DOHH2 (cell line): ENCODE measurements at regions not wholly inside any gene's neighbourhood (a gene's known extent, or its start where the extent isn't known, plus 50 kb on each side); places are given as distances from the start of the nearest gene placed in this dataset.

Experiments used
- EZH2phosphoT487 ChIP-seq: fragments of 200-600 bp; sonication (generic); IDR thresholded peaks from 2 replicates; pipeline ENCODE4 v1.6.1; 2017; ENCODE audit warnings: borderline replicate concordance, mild to moderate bottlenecking, antibody characterized with exemption, low read length, moderate library complexity, mixed read lengths
- TF ChIP-seq, protein P1 (sequence below): fragments of 200-600 bp; sonication (generic); IDR thresholded peaks from one replicate; pipeline ENCODE4 v1.5.1; 2014; ENCODE audit warnings: antibody characterized with exemption, mild to moderate bottlenecking, low read depth, low read length; ENCODE audit not compliant: poor library complexity, severe bottlenecking

DNA sequence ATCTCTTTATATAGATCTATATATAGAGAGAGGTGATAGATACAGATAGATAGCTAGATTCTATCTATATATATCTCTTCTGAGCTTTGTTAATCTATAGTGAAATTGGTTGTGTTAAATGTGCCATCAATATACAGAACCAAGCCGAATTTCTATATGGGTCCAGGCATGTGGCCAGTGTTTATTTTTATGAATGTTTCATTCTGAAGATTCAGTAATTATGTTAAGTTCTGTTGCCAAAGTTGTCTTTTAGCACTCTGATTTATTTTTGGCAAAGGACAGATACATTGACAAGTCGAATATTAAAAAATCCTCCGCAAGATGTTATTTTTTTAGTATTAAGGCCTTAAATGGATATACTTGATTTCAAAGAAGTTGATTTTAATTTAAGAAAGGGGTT lies 190.4 kb upstream of the HTR2A start:
- TF ChIP-seq, protein P1, sequence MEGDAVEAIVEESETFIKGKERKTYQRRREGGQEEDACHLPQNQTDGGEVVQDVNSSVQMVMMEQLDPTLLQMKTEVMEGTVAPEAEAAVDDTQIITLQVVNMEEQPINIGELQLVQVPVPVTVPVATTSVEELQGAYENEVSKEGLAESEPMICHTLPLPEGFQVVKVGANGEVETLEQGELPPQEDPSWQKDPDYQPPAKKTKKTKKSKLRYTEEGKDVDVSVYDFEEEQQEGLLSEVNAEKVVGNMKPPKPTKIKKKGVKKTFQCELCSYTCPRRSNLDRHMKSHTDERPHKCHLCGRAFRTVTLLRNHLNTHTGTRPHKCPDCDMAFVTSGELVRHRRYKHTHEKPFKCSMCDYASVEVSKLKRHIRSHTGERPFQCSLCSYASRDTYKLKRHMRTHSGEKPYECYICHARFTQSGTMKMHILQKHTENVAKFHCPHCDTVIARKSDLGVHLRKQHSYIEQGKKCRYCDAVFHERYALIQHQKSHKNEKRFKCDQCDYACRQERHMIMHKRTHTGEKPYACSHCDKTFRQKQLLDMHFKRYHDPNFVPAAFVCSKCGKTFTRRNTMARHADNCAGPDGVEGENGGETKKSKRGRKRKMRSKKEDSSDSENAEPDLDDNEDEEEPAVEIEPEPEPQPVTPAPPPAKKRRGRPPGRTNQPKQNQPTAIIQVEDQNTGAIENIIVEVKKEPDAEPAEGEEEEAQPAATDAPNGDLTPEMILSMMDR, result no peak
- TF ChIP-seq EZH2phosphoT487, result no peak
